Right ventricle myocardium inferior (tissue), 1 donor: ENCODE measurements at regions not wholly inside any gene's neighbourhood (a gene's known extent, or its start where the extent isn't known, plus 50 kb on each side); places are given as distances from the start of the nearest gene placed in this dataset.

Experiments used
- ATAC-seq: fragments of 200-7000 bp; cut with Tn5 transposase; one replicate; pipeline ENCODE4 v1.9.1; 2020; ENCODE audit warnings: mild to moderate bottlenecking, moderate library complexity
- DNase-seq: peaks from one replicate; pipeline ENCODE4 v3.0.0; 2021; ENCODE audit errors: missing footprints
- intact Hi-C: fragments of 100-400 bp; cut with DNase I; formaldehyde crosslinking; loops from one replicate; pipeline ENCODE4 v1.11.0; 2022
- donor health status: DM: no; HTN: yes; CAD: no; lungs with severe emphysema.

DNA sequence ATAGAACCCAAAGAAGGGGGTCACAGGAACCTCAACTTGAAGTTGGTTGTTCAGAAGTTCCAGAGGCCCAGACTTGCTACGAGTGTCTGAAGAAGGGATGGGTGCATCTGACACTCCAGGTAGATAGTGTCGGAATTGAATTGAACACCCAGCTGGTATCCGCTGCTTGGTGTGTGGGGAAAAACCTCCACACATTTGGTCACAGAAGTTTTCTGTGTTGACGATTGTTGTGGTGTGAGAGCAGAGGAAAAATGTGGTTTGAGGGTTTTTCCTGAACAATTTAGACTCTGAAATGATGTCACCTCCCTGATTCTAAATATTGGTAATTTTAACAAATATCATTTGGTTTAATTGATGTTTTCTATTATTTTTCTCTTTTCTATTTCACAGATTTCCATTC is 218.8 kb upstream of the CTNNB1 start:
- no peak for ATAC-seq
- DNase-seq = no peak
- intact Hi-C loops = no loop called here

DNA sequence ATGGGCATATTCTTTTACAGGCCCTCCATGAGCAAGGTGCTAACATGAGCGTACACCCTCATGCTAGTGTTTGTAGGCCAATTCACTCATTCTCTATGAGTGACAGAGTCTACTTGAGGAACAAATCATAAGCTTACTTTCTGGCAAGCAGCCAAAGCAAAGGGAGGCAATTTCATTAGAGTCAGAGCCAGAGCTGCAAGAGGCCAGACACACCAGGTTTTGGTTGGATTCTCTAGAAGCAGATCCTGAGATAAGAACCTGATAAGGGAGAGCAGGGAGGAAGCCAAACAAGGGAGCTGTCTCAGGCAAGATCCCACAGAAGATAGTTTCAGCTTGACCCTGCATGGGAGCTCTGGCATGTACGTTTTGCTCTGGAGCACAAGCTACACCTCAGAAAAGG is 214.1 kb upstream of the CTNNB1 start:
- DNase-seq (no peak), ATAC-seq (no peak)
- intact Hi-C loops = no loop called here

DNA sequence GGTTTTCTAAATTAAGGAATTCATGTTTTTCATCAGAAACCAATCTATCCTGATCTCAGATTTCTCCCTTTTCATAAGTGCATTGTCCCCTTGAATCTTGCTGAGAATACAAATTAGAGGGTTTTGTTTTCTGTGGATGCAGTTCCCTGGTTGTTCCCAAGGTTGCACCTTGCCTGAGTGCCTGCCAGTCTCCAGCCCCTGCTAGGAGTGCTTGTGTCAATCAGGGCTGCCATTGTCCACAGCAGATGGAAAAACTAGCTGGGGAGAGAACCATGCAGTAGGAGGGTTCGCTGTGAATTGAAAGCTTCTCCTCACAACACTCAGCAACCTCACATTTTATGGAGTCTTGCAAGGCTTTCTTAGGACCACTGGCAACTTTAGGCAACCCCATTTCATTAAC is 210.8 kb upstream of the CTNNB1 start:
- DNase-seq (no peak), ATAC-seq (no peak)
- intact Hi-C loops = no loop called here

DNA sequence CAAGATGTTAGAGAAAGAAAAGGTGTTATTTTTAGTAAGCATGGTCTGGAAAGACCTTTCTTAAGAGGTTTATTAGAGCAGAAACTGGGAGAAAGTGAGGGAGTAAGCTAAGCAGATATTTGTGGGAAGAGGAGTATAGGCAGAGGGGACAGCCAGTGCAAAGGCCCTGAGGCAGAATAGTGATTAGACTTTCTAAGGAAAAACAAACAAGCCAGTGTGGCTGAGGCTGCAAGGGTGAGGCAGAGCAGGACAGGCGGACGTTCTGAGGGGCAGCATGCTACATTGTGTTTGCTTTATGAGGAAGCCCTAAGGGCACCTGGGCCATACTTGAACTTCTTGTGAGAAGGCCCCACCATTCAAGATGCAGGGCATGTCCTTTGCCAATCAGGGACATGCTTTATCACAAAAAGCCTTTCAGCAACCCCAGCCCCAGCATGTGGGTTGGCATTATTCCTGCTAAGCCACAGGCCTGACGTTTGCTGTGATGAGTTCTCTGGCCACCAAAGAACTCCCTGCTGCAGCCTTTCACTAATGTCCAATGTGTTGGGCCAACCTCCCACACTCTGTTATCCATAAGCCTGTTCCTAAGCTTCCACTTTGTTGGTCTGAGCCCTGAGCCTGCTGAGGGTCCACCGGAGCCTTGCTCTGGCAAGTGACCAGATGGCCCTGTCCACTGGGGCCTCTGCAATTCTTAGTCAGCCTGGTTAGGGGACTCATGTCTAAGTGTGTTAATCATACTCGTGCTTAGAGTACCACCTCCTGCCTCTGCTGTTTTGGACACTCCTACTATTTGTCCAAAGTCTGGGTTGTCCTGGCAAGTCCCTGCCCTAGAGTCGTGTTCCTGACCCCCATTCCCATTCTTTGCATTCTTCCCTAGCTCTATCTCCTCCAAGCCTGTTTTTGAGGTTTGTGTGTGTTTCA is 209.9 kb upstream of the CTNNB1 start:
- no peak for DNase-seq
- intact Hi-C loops = no loop called here
- ATAC-seq = peak; percentile 50

DNA sequence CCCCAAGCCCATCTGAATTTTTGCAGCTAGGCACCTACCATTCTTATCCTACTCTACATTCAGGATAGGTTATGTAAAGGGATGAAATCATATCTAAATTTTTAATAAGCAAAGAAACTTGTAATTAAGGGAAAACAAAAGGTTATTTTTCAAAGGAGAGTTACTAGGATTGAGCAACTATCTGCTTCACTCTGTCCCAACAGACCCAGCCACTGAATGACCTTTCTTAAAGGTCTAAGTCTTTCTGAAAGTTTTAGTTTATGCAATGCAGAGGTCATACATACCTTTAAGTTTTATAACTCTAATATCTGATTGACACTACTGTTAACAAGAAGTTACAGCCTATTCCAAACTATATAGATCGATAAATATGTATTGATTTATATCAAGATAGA is 209.2 kb upstream of the CTNNB1 start:
- no peak for DNase-seq
- intact Hi-C loops = no loop called here
- ATAC-seq = no peak

DNA sequence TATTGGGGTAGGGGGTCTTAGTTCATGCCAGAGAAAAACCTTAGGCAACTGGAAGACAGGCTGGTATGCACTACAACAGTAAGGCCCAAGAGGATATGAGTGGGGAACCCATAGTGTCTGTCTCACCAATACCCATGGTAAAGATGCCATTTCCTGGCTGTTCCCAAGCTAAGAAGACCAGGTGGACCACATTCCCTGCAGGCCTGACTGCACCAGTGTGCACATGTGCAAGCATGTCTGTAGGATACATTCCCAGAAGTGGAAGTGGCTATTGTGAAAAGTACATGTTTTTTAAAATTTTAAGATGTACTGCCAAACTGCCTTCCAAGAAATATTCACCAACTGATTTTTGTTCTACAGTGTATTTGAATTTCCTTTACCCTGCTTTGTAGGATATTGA is 207.3 kb upstream of the CTNNB1 start:
- ATAC-seq (no peak), DNase-seq (no peak)
- intact Hi-C loops = no loop called here

DNA sequence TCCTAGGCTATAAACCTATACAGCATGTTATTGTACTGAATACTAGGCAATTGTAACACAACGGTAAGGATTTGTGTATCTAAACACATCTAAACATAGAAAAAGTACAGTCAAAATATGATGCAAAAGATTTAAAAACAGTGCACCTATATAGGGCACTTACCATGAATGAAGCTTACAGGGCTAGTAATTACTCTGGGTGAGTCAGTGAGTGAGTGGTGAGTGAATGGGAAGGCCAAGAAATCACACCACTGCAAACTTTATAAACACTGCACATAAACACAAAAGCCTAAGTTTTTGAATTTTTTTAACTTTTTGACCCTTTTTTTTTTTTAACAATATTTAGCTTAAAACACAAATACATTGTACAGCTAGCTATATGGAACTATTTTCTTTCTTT is 204.7 kb upstream of the CTNNB1 start:
- DNase-seq (no peak), ATAC-seq (no peak)
- intact Hi-C loops = no loop called here

DNA sequence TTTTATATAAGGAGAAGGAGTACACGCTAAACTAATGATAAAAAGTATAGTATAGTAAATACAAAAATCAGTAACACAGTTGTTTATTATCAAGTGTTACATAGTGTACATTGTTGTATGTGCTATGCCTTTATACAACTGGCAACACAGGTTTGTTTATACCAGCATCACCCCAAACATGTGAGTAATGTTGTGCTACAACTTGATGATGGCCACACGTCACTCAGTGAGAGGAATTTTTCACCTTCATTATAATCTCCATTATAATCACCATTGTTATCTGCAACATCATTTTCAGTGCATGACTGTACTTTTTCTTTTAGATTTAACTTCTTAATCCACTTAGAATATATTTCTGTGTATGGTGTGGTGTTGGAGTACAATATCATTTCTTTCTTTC is 204.0 kb upstream of the CTNNB1 start:
- DNase-seq (no peak), ATAC-seq (no peak)
- intact Hi-C loops = no loop called here

DNA sequence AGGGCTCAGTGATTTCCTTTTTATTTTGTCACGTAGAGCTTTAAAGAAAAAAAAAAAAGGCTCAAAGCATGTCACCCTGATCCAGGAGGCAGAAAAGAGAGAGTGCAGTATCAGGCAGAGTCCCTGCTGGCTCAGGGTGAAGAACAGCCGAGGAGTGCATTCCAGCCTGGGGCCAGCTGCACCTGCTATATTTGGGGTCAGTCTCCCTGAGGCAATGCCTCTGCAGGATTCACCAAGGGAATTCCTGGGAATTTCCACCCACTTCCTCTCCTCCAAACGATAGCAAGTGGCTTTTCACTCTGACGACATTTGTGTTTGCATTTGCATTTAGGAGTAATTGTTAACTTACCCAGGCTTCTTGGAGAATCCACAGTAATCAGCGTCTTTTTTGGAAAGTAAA is 202.9 kb upstream of the CTNNB1 start:
- intact Hi-C loops = no loop called here
- ATAC-seq (peak; percentile 47), DNase-seq (no peak)

DNA sequence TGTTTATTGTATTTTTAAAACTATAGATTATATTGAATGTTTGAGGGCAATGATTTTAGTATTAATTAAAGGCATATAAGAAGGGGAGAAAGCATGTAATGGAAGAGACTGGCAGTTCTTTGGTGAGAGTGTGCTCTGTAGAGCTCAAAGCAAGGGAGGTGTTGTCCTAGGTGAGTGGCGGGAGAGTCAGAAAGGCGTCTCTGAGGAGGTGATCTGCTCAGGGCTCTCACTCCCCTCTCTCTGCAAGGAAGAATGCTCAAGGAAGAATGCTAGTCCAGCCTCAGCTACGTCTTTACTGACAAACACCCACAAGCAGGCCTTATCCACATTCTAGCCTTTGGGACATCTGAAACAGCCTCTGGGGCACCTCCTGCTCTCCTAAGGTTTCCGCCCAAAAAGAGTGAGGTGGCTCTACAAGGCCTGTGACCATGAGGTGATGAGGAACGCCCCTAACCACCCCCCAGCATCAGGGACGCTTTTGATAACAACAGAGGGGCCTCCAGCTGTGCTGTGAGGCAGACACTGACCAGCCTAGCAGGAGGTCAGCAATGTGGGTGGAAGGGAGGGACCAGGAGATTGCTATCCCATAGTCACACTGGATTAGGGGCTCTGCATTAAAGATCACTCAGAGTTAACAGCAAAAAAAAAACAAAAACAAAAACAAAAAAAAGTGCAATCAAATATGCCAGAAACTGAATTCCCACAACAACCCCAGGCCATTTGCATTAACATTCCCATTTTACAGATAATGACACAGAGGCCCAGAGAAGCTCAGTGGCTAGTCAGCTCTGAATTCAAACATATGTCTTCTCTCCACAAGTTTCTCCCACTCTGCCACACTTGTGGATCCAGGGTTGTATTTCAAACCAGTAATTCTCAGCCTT is 202.2 kb upstream of the CTNNB1 start:
- ATAC-seq (no peak), DNase-seq (no peak)
- intact Hi-C loops = no loop called here

DNA sequence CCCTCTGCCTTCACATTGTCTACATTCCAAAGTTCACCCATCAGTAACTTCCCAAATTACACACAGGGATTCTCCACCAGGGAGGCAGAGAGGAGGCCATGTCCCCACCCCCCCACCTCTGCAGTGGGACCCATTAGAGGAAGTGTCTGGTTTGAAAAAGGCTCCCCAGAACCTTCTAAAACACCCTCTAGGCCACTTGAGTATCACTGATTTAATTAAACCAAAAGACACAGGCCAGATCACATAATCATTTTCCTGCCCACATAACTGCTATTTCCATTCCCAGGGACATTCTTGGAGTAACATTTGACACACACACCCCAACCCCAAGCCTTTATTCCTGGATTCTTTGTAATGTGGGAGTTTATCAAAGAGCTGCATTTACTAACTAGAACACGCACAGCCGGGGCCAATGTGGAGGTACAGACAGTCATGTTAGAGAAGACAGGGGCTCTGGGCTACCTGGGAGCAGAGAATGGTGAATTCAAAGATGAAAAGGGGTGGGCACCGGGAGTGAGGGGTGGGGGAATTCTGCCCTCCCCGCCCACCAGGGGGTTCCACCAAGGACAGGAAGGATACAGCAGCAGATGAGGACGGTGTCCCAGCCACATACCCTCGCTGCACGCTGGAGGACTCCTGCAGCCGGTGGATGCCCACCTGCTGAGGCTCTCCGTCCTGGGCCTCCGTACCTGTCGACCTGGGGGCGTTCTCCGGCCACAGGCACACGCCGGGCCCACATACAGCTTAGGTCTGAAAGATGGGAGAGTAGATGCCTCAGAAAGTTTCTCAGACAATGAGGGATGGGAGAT is 201.4 kb upstream of the CTNNB1 start:
- intact Hi-C loops = no loop called here
- DNase-seq (no peak), ATAC-seq (no peak)

DNA sequence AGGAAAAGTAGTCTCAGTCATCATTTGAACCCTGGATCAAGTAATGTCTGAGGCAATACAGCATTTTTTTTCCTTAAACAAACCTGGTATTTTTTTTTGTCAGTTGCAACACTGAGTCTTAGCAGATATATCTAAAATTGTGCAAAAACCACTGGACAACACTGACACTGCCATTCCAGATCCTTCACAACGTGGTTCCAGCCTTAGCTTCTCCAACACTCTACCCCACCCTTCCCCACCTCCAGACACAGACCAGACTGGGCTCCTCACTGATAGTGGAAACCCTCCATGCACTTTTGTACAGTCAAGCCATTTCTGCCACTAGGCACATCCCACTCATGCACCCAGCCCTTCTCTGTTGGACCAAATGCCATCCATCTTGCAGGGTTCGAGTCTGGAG is 199.6 kb upstream of the CTNNB1 start:
- no peak for DNase-seq
- ATAC-seq = peak; percentile 33
- intact Hi-C loops = no loop called here

DNA sequence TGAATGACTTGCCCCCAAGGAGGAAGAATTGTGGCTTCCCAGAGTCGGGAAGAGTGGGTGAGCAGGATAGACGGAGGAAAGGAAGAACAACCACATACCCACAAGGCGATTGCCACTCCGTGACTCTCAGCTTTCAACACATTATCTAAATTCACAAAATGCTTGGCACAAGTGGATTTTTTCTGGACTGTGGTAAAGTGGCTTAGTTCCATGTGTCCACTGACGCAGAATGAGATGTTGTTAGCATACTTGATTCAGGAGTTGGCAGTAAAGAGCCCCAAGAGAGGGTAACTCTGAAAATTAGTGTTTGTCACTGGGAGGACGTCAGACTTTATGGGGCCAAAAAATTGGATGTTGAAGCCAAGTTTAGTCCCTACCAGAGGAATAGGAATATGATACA is 198.8 kb upstream of the CTNNB1 start:
- ATAC-seq (peak; percentile 88), DNase-seq (no peak)
- intact Hi-C loops = no loop called here

DNA sequence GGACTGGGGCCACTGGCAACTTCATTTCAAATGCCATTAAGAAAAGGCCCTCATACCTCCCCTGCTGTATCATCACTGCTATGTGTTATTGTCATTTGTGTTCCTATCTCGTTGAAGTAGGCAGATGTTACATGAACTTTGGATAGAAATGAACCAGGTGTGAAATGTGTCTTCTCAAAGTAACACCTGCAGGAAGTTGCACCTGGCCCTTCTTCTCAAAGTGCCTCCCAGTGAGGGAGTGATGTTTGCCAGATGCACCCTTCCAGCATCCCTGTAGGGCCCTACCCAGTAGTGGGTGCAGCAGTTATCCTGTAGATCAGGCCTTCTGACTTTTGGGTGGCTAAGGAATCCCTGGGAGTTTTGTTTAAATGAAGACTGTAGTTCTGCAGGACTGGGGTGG is 197.7 kb upstream of the CTNNB1 start:
- ATAC-seq (no peak), DNase-seq (no peak)
- intact Hi-C loops = no loop called here

DNA sequence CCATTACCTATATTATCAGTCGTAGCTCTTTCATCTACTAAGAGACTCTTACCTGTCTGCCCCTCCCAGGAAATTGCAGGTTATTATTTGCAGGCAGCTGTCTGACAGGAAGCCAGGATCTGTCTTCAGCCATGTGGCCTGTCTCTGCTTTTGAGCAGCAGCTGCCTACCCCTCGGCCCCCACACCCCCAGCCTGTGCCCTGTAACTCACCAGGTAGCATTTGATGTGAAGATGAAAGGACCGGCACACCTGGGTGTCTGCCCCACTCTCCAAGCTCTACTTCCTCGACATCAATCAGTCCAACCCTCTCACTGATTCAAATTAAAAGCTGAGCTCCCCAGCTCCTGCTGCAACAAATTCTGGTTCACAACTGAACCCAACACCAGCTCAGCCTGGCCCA is 197.2 kb upstream of the CTNNB1 start:
- ATAC-seq (no peak), DNase-seq (no peak)
- intact Hi-C loops = no loop called here

DNA sequence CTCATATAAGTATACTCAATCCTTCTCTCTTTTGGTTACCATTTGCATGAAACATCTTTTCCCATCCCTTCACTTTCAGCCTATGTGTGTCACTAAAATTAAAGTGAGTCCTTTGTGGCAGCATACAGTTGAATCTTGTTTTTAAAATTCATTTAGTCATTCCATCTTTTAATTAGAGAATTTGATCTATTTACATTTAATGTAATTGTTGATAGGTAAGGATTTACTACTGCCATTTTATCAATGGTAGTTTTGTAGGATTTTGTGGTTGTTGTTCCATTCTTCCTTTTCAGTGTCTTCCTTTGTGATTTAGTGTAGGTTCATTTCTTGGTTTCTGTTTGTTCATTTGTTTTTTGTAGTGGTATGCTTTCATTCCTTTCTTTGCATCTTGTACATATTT is 191.9 kb upstream of the CTNNB1 start:
- no peak for ATAC-seq
- DNase-seq = no peak
- intact Hi-C loops = no loop called here

DNA sequence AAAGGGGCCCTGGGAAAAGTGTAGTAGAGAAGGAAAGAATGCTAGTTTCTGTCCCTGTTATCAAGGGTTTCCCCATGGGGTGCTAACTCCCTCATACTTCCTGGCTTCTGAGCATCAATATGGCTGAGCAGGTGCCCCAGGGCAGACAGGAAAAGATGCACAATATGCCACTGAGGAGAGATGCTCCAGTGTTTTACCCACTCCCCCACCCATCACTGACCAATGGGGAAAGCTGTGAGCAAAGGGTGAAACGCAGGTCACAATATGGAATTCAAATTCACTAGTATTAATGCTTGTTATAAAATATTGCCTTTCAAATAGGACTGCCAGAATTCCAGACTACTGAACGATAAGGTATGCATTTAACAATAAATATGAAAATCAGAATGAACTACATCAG is 187.5 kb upstream of the CTNNB1 start:
- DNase-seq (no peak), ATAC-seq (no peak)
- intact Hi-C loops = no loop called here

DNA sequence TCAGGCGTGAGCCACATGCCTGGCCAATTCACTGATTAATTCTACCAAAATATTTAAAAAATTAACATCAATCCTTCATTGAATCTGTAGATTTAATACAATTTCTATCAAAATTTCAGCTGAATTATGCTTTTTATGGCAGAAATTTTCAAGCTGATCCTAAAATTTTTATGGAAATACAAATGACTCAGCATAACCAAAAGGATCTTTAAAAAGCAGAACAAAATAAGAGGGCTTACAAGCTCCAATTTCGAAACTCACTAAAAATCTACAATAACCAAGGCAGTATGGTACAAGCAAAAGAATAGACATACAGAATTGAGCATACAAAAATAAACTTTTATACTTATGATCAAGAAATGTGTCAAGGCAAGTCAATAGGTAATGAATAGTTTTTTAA is 180.4 kb upstream of the CTNNB1 start:
- ATAC-seq (no peak), DNase-seq (no peak)
- intact Hi-C loops = no loop called here

DNA sequence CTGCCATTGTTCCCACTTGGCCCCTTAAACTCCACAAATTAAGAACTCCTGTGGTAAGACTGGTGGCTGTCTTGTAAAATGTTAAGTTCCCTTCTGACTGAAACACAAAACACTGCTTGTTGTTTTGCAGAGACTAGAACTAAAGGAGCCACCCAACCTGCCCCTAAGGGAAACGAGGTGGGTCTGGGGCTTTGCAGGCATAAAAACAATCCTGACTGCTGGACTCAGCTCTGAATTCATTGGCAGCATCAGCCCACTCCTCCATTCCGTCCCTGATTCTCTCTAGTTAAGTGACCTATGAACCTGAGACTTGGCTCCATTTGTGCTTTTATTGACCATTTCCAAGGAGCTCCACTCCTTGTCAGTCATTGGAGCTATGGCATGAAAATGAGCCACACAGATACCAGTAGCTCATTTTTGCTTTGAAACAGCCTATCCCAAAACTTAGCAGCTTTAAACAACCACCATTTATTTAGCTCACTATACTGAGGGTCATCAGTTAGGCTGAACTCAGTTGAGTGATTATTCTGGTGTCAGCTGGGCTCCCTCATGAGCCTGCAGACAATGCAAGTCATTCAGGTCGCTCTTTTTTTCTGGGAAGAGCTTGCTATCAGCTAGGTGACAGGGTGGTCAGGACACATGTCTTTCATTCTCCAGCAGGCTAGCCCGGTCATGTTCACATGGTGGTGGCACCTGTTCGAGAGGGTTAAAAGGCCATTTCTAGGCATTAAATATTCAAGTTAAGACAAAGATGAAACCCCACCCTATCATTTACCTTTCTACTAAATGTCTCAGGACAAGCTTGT is 175.1 kb upstream of the CTNNB1 start:
- intact Hi-C loops = no loop called here

More for the DNA sequence above, 175.1 kb upstream of the CTNNB1 start:
- no peak for ATAC-seq
- DNase-seq = no peak
